ENCODE measurements at regions not wholly inside any gene's neighbourhood (a gene's known extent, or its start where the extent isn't known, plus 50 kb on each side); places are given as distances from the start of the nearest gene placed in this dataset.
"Not testable (repeated sequence)": the region's sequence is repeated elsewhere in the genome, so short reads cannot be mapped to it uniquely, and the experiment has no call there.

GRCh38 chr10:85408388-85408787 lies 958.2 kb downstream of the GRID1 start:
- no TSS peak for BruUV-seq (replicated peaks)
- H3K4me3 ChIP-seq (ENCODE audit: low read depth, low read length, poor library complexity, severe bottlenecking), result no peak overlapping the region
- peaks cover 4% of the 10 kb centered on the region for H3K9me3 ChIP-seq (ENCODE audit: low read depth, low read length, poor library complexity, severe bottlenecking)
- DNase-seq (ENCODE audit: low spot score), result no peak
- ChIA-PET POLR2A (ENCODE audit: low non-redundant PET) (no interaction called here), CTCF (no interaction called here)
- H3K36me3 ChIP-seq (ENCODE audit: insufficient read depth, low read length, poor library complexity, severe bottlenecking), result no peaks in the 10 kb centered on the region
- H3K27me3 ChIP-seq (replicated peaks; ENCODE audit: insufficient read depth, low read depth, low read length, poor library complexity), result no peaks in the 10 kb centered on the region
- intact Hi-C loops (cut with micrococcal nuclease; ENCODE audit: unreplicated experiment), result no loop called here
- no peak for TF ChIP-seq CTCF (conservative IDR thresholded peaks at IDR 0.05; ENCODE audit: low read depth, low read length)
- TF ChIP-seq EZH2 (IDR thresholded peaks at IDR 0.05; ENCODE audit: borderline replicate concordance, low read depth, low read length, poor library complexity, severe bottlenecking), result no peak
- H3K27ac ChIP-seq (ENCODE audit: low read depth, low read length, poor library complexity, severe bottlenecking), result no peak overlapping the region
- H3K4me1 ChIP-seq (ENCODE audit: insufficient read depth, low read length, poor library complexity, severe bottlenecking), result no peaks in the 10 kb centered on the region

DNA sequence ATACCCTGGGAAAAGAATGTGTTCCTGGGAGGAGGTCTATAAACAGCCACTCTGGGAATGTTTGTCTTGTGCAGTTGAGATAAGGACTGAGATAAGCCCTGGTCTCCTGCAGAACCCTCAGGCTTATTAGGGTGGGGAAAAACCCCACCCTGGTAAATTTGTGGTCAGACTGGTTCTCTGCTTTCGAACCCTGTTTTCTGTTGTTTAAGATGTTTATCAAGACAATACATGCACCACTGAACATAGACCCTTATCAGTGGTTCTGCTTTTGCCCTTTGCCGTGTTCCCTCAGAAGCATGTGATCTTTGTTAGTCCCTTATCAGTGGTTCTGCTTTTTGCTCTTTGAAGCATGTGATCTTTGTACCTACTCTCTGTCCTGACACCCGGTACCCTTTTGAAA lies 956.0 kb downstream of the GRID1 start:
- H3K4me3 ChIP-seq (ENCODE audit: low read depth, low read length, poor library complexity, severe bottlenecking); BruUV-seq (replicated peaks); H3K4me1 ChIP-seq (ENCODE audit: insufficient read depth, low read length, poor library complexity, severe bottlenecking); H3K9me3 ChIP-seq (ENCODE audit: low read depth, low read length, poor library complexity, severe bottlenecking); DNase-seq (ENCODE audit: low spot score); H3K27ac ChIP-seq (ENCODE audit: low read depth, low read length, poor library complexity, severe bottlenecking); H3K27me3 ChIP-seq (replicated peaks; ENCODE audit: insufficient read depth, low read depth, low read length, poor library complexity); CTCF ChIA-PET; intact Hi-C loops (cut with micrococcal nuclease; ENCODE audit: unreplicated experiment); H3K36me3 ChIP-seq (ENCODE audit: insufficient read depth, low read length, poor library complexity, severe bottlenecking); POLR2A ChIA-PET (ENCODE audit: low non-redundant PET): not testable (repeated sequence)

DNA sequence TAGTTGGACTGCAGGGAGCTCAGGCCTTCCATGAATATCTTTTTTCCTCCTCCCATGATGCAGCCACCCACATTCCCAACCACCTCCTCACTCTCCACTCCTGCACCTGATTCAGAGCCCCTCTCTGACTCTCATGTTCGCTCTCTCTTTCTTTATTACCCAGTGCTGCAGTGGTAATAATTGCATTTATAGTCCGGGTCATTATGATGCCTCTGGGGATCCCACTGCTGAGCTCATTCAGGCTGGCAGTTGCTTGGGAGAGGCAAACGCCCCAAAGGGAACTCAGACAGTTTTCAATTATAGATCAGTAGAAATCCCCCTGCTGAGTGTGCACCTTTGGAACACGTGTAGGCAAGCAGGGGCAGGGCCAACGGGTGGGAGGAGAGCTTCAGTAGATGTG lies 953.0 kb downstream of the GRID1 start:
- POLR2A ChIA-PET (ENCODE audit: low non-redundant PET), result no interaction called here
- H3K27me3 ChIP-seq (replicated peaks; ENCODE audit: insufficient read depth, low read depth, low read length, poor library complexity), result no peaks in the 10 kb centered on the region
- no peaks in the 10 kb centered on the region for H3K4me1 ChIP-seq (ENCODE audit: insufficient read depth, low read length, poor library complexity, severe bottlenecking)
- no peak overlapping the region for H3K4me3 ChIP-seq (ENCODE audit: low read depth, low read length, poor library complexity, severe bottlenecking)
- H3K36me3 ChIP-seq (ENCODE audit: insufficient read depth, low read length, poor library complexity, severe bottlenecking), result no peaks in the 10 kb centered on the region
- TF ChIP-seq CTCF (conservative IDR thresholded peaks at IDR 0.05; ENCODE audit: low read depth, low read length) (no peak), EZH2 (IDR thresholded peaks at IDR 0.05; ENCODE audit: borderline replicate concordance, low read depth, low read length, poor library complexity, severe bottlenecking) (no peak)
- intact Hi-C loops (cut with micrococcal nuclease; ENCODE audit: unreplicated experiment), result no loop called here
- CTCF ChIA-PET, result no interaction called here
- peaks cover 4% of the 10 kb centered on the region for H3K9me3 ChIP-seq (ENCODE audit: low read depth, low read length, poor library complexity, severe bottlenecking)
- BruUV-seq (replicated peaks), result no TSS peak
- no peak overlapping the region for H3K27ac ChIP-seq (ENCODE audit: low read depth, low read length, poor library complexity, severe bottlenecking)
- no peak for DNase-seq (ENCODE audit: low spot score)

DNA sequence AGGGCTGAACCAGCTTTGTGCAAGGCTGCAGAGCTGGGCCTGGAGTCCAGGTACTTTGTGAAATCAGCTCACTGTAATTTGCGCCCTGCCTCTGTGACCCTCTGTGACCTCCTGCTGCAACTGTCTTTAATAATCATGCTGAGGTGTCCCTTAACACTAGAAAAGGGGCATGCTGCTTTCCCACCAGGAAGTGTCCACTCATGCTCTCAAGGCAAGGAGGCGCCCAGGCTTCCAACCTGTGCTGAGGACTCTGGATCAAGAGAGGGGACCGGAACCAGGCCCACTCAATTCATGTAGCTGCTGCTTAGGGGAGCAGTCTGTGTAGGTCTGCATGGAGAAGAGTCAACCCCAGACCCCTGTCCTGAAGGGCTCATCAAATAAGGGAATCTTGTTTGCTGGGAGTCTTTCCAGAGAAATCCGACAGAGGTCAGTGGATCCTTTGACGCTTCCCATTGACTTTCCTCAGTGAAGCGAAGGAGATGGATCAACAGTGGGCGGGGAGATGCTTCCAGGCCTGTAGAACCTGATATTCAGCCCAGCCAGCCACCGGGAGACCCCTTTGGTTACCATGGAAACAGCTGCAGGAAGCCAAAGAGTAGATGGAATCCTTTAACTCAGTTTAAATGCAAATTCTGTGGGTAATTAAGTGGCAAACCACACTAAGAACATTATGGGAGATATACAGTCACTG lies 945.9 kb downstream of the GRID1 start:
- Histone ChIP-seq H3K4me1 (ENCODE audit: insufficient read depth, low read length, poor library complexity, severe bottlenecking) (no peaks in the 10 kb centered on the region), H3K4me3 (ENCODE audit: low read depth, low read length, poor library complexity, severe bottlenecking) (no peak overlapping the region), H3K36me3 (ENCODE audit: insufficient read depth, low read length, poor library complexity, severe bottlenecking) (no peaks in the 10 kb centered on the region), H3K27ac (ENCODE audit: low read depth, low read length, poor library complexity, severe bottlenecking) (no peak overlapping the region), H3K9me3 (ENCODE audit: low read depth, low read length, poor library complexity, severe bottlenecking) (no peaks in the 10 kb centered on the region), H3K27me3 (replicated peaks; ENCODE audit: insufficient read depth, low read depth, low read length, poor library complexity) (no peaks in the 10 kb centered on the region)
- TF ChIP-seq CTCF (conservative IDR thresholded peaks at IDR 0.05; ENCODE audit: low read depth, low read length) (no peak), EZH2 (IDR thresholded peaks at IDR 0.05; ENCODE audit: borderline replicate concordance, low read depth, low read length, poor library complexity, severe bottlenecking) (no peak)
- BruUV-seq (replicated peaks), result no TSS peak
- DNase-seq (ENCODE audit: low spot score), result no peak
- ChIA-PET CTCF (no interaction called here), POLR2A (ENCODE audit: low non-redundant PET) (no interaction called here)
- intact Hi-C loops (cut with micrococcal nuclease; ENCODE audit: unreplicated experiment), result no loop called here
